NCI-H1417 treated with DMSO at 0.1 percent for 48 hours (cell line): ENCODE measurements at regions not wholly inside any gene's neighbourhood (a gene's known extent, or its start where the extent isn't known, plus 50 kb on each side); places are given as distances from the start of the nearest gene placed in this dataset.

ENCODE experiments used
- DNase-seq: peaks from one replicate; lab custom pipeline; 2025; lab: John Stamatoyannopoulos, UW

- no peak for DNase-seq
These were observed 95.4 kb downstream of the LSM3 start for GRCh38 chr3:14273901-14274611.

GRCh38 chr3:14274612-14274936 is 96.0 kb downstream of the LSM3 start:
- no peak for DNase-seq

GRCh38 chr3:14274999-14275961 is 96.7 kb downstream of the LSM3 start:
- DNase-seq: no peak

- DNase-seq: no peak
These were observed 97.6 kb downstream of the LSM3 start for GRCh38 chr3:14275962-14276909.

- DNase-seq: no peak
These were observed 98.9 kb downstream of the LSM3 start for GRCh38 chr3:14277557-14277956.

GRCh38 chr3:14278265-14278798 is 99.7 kb downstream of the LSM3 start:
- no peak for DNase-seq

- DNase-seq: no peak
These were observed 100.4 kb downstream of the LSM3 start for GRCh38 chr3:14278799-14279625.

GRCh38 chr3:14279626-14280061 is 101.0 kb downstream of the LSM3 start:
- no peak for DNase-seq

GRCh38 chr3:14280326-14280725 is 101.7 kb downstream of the LSM3 start:
- no peak for DNase-seq

GRCh38 chr3:14281053-14281452 is 102.4 kb downstream of the LSM3 start:
- DNase-seq: no peak

GRCh38 chr3:14282001-14282705 is 103.5 kb downstream of the LSM3 start:
- DNase-seq: no peak

- no peak for DNase-seq
These were observed 104.1 kb downstream of the LSM3 start for GRCh38 chr3:14282706-14283075.

GRCh38 chr3:14283092-14283812 is 104.6 kb downstream of the LSM3 start:
- DNase-seq: no peak

GRCh38 chr3:14283813-14284438 is 105.3 kb downstream of the LSM3 start:
- no peak for DNase-seq

GRCh38 chr3:14284694-14285547 is 106.3 kb downstream of the LSM3 start:
- no peak for DNase-seq

- DNase-seq: no peak
These were observed 106.9 kb downstream of the LSM3 start for GRCh38 chr3:14285548-14285925.

- no peak for DNase-seq
These were observed 108.4 kb downstream of the LSM3 start for GRCh38 chr3:14286887-14287500.
